Suprapubic skin (tissue), 4 donors: ENCODE measurements at regions not wholly inside any gene's neighbourhood (a gene's known extent, or its start where the extent isn't known, plus 50 kb on each side); places are given as distances from the start of the nearest gene placed in this dataset.

Experiments
- CTCF ChIP-seq, 2 donors: fragments of 200-600 bp in 1 of 2; fragments of 450-650 bp in 1 of 2; sonication (generic) in 1 of 2; IDR thresholded peaks; one replicate each; pipeline ENCODE4 v1.5.1; 2016 to 2019; ENCODE audit warnings: antibody characterized with exemption in 2 of 2, mild to moderate bottlenecking in 1 of 2, moderate library complexity in 1 of 2
- EP300 ChIP-seq: sonication (generic); formaldehyde crosslinking; IDR thresholded peaks from one replicate; pipeline ENCODE4 v1.6.1; 2017; ENCODE audit warnings: antibody characterized with exemption
- POLR2A ChIP-seq, 2 donors: fragments of 450-650 bp; IDR thresholded peaks; one replicate each; pipeline ENCODE4 v1.6.1; 2017; ENCODE audit warnings: antibody characterized with exemption in 2 of 2, mild to moderate bottlenecking in 2 of 2, moderate library complexity in 2 of 2
- POLR2AphosphoS5 ChIP-seq, 3 donors: sonication (generic); formaldehyde crosslinking; IDR thresholded peaks; one replicate each; pipeline ENCODE4 v1.6.1; 2017; ENCODE audit warnings: antibody characterized with exemption in 3 of 3

GRCh38 chr17:13885953-13886889 is 183.1 kb upstream of the COX10 start:
- no peak for TF ChIP-seq CTCF (IDR thresholded peaks at IDR 0.05)
- no peak for TF ChIP-seq POLR2AphosphoS5 (IDR thresholded peaks at IDR 0.05)
- TF ChIP-seq POLR2A (IDR thresholded peaks at IDR 0.05): no peak
- TF ChIP-seq EP300: no peak
